Endothelial cell of umbilical vein (primary cell): ENCODE measurements at regions not wholly inside any gene's neighbourhood (a gene's known extent, or its start where the extent isn't known, plus 50 kb on each side); places are given as distances from the start of the nearest gene placed in this dataset.
A peak's percentile ranks its signal among the peaks of the same experiment; 100 is the strongest.
"Not testable (repeated sequence)": the region's sequence is repeated elsewhere in the genome, so short reads cannot be mapped to it uniquely, and the experiment has no call there.

Experiments used
- BruUV-seq: library from RNA; stranded (reverse); fragments of 400-500 nt; replicated peaks from 2 replicates; lab custom pipeline; 2021; lab: Mats Ljungman, UMichigan
- CTCF ChIA-PET: fragments of 300-600, 350-600 bp; sonication (Branson Sonifier 250); formaldehyde crosslinking; loops from one replicate; lab custom pipeline; 2021; ENCODE audit warnings: antibody characterized with exemption, inconsistent platforms; lab: Charles Lee
- POLR2A ChIA-PET: fragments of 300-600, 350-600 bp; sonication (Branson Sonifier 250); formaldehyde crosslinking; loops from one replicate; lab custom pipeline; 2021; ENCODE audit warnings: antibody characterized with exemption, inconsistent platforms; lab: Charles Lee
- DNase-seq: peaks from one replicate; pipeline ENCODE4 v3.0.0-alpha.2; 2011; ENCODE audit warnings: low read depth, low spot score
- FAIRE-seq: peaks from 2 replicates; lab custom pipeline; 2011; peaks lifted over from hg19 to GRCh38; lab: Jason Lieb, UNC
- H2AFZ ChIP-seq: 2 replicates; pipeline ENCODE4 v1.6.0; 2012; ENCODE audit warnings: low read depth, low read length, control low read depth, inconsistent platforms
- H3K27ac ChIP-seq: 2 replicates; pipeline ENCODE4 v1.5.1; 2011; ENCODE audit warnings: low read depth, mild to moderate bottlenecking, control low read depth, low read length, moderate library complexity; ENCODE audit not compliant: insufficient read depth
- H3K27me3 ChIP-seq, 2 experiments: 2 replicates each; pipeline versions ENCODE4 v1.6.0 to v1.6.1; 2011; ENCODE audit warnings: low read length in 2 of 2, mixed read lengths in 1 of 2; ENCODE audit not compliant: control insufficient read depth in 2 of 2, insufficient read depth in 2 of 2
- H3K36me3 ChIP-seq, 2 experiments: 2 replicates in 1 of 2; 3 replicates in 1 of 2; pipeline ENCODE4 v1.5.1; 2011; ENCODE audit warnings: low read length in 2 of 2, mild to moderate bottlenecking in 1 of 2, moderate library complexity in 1 of 2; ENCODE audit not compliant: control insufficient read depth in 2 of 2, insufficient read depth in 2 of 2; ENCODE audit errors: extremely low read depth in 1 of 2
- H3K4me1 ChIP-seq: 3 replicates; pipeline ENCODE4 v1.5.1; 2011; ENCODE audit warnings: mild to moderate bottlenecking, low read length; ENCODE audit not compliant: control insufficient read depth, insufficient read depth; ENCODE audit errors: extremely low read depth
- H3K4me2 ChIP-seq: 2 replicates; pipeline ENCODE4 v1.6.1; 2011; ENCODE audit warnings: low read length, control low read depth, mixed read lengths; ENCODE audit not compliant: insufficient read depth
- H3K4me3 ChIP-seq, 3 experiments: fragments of 200-600 bp in 1 of 3; sonication (generic), shearing (Covaris generic) in 1 of 3; replicated peaks in 1 of 3; 2 replicates each; pipeline ENCODE4 v1.5.1; 2011 to 2016; ENCODE audit warnings: control low read depth in 3 of 3, low read length in 3 of 3, mild to moderate bottlenecking in 2 of 3, inconsistent platforms in 1 of 3, low read depth in 1 of 3, moderate library complexity in 1 of 3; ENCODE audit not compliant: insufficient read depth in 1 of 3
- H3K79me2 ChIP-seq: 2 replicates; pipeline ENCODE4 v1.6.0; 2012; ENCODE audit warnings: low read length, inconsistent platforms; ENCODE audit not compliant: control insufficient read depth, insufficient read depth
- H3K9ac ChIP-seq: replicated peaks from 2 replicates; pipeline ENCODE3; 2011; ENCODE audit warnings: low read length, control low read depth; ENCODE audit not compliant: insufficient read depth; ENCODE audit errors: extremely low read depth
- H3K9me1 ChIP-seq: replicated peaks from 3 replicates; pipeline ENCODE4 v1.6.0; 2011; ENCODE audit warnings: mild to moderate bottlenecking, low read length; ENCODE audit not compliant: control insufficient read depth, insufficient read depth; ENCODE audit errors: extremely low read depth
- H3K9me3 ChIP-seq: replicated peaks from 2 replicates; pipeline ENCODE4 v1.5.1; 2012; ENCODE audit warnings: low read length, inconsistent platforms; ENCODE audit not compliant: control insufficient read depth, insufficient read depth
- H4K20me1 ChIP-seq: replicated peaks from 2 replicates; pipeline ENCODE3; 2011; ENCODE audit warnings: mild to moderate bottlenecking, low read length; ENCODE audit not compliant: control insufficient read depth, insufficient read depth; ENCODE audit errors: extremely low read depth
- EZH2 ChIP-seq: IDR thresholded peaks from 2 replicates; pipeline ENCODE4 v1.6.1; 2012; ENCODE audit warnings: borderline replicate concordance, low read depth, mild to moderate bottlenecking, moderate library complexity, low read length, inconsistent platforms; ENCODE audit not compliant: severe bottlenecking
- FOS ChIP-seq: IDR thresholded peaks from 2 replicates; pipeline ENCODE4 v1.6.1; 2011; ENCODE audit warnings: mild to moderate bottlenecking, low read length, moderate library complexity, borderline replicate concordance; ENCODE audit not compliant: insufficient read depth
- GATA2 ChIP-seq: IDR thresholded peaks from 2 replicates; pipeline ENCODE4 v1.7.0; 2011; ENCODE audit warnings: low read depth, mild to moderate bottlenecking, moderate library complexity, mixed read lengths, low read length; ENCODE audit not compliant: insufficient read length, insufficient read depth
- JUN ChIP-seq: IDR thresholded peaks from 2 replicates; pipeline ENCODE4 v1.6.1; 2011; ENCODE audit warnings: borderline replicate concordance, low read depth; ENCODE audit not compliant: insufficient read length, insufficient read depth
- MYC ChIP-seq: IDR thresholded peaks from one replicate; pipeline ENCODE4 v1.6.1; 2011; ENCODE audit warnings: mild to moderate bottlenecking, low read depth, low read length
- POLR2A ChIP-seq: IDR thresholded peaks from 2 replicates; pipeline ENCODE4 v1.6.1; 2012; ENCODE audit warnings: low read depth, mild to moderate bottlenecking, control low read depth, low read length
- POLR2AphosphoS5 ChIP-seq: IDR thresholded peaks from 2 replicates; pipeline ENCODE4 v1.6.1; 2012; ENCODE audit warnings: low read depth, mild to moderate bottlenecking, control low read depth, low read length, moderate library complexity; ENCODE audit not compliant: insufficient read depth
- dilution Hi-C: fragments of 300-500 bp; cut with MboI; formaldehyde crosslinking; loops from one replicate; pipeline ENCODE4 v1.15.0; 2019; ENCODE audit warnings: low sequenced_read_pairs; ENCODE audit not compliant: extremely low pct_ligation_motif_present
- intact Hi-C: fragments of 100-400 bp; cut with micrococcal nuclease; formaldehyde crosslinking; loops from one replicate; pipeline ENCODE4 v1.10.0; 2022
- TF ChIP-seq, protein P1 (sequence below), 2 donors: IDR thresholded peaks; 1 replicate in 1 of 2; 2 replicates in 1 of 2; pipeline ENCODE4 v1.5.1; 2011; ENCODE audit warnings: low read length in 2 of 2, mild to moderate bottlenecking in 2 of 2, moderate library complexity in 2 of 2, control low read depth in 1 of 2, inconsistent platforms in 1 of 2, low read depth in 1 of 2; ENCODE audit not compliant: insufficient read depth in 1 of 2; ENCODE audit errors: extremely low read depth in 1 of 2
- TF ChIP-seq, protein P2 (sequence below): IDR thresholded peaks from 2 replicates; pipeline ENCODE4 v1.6.1; 2011; ENCODE audit not compliant: insufficient read depth, insufficient read length

DNA sequence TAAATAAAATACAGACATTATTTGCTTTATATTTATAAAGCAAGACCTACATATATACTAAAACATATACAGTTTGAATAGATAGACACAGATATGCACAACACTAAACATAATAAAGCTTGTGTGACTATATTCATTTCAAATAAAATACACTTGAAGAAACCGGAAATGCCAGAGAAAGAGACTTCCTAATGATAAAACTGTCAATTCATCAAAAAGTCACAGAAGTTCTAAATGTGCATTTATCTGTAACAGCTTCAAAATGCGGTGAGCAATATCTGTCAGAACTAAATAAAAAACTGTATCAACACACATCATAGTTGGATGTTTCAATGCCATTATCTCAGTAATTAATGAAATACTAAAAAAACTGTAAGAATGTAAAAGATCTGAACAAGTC is 60.6 kb upstream of the CTSV start:
- H3K9me3 ChIP-seq, CTCF ChIA-PET, H2AFZ ChIP-seq, H3K79me2 ChIP-seq, H3K27me3 ChIP-seq, H3K9me1 ChIP-seq, H3K9ac ChIP-seq, H3K4me2 ChIP-seq, dilution Hi-C loops, H3K27ac ChIP-seq, H3K36me3 ChIP-seq, BruUV-seq, FAIRE-seq, H3K4me1 ChIP-seq, POLR2A ChIA-PET, H4K20me1 ChIP-seq, H3K4me3 ChIP-seq, intact Hi-C loops: not testable (repeated sequence)
- peak; percentile 3 for DNase-seq

DNA sequence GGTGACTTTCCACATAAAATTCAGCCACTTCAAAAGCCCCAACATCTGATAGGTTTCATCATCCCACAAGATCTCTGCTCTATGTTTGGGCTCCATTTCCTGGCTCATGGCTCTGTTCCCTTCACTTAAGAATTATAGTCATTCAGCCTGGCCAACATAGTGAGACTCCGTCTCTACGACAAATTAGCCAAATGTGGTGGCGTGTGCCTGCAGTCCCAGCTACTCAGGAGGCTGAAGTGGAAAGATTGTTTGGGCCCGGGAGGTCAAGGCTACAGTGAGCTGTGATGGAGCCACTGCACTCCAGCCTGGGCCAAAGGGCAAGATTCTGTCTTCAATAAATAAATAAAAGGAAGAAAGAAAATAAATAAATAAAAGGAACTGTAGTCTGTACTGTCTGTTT is 57.9 kb upstream of the CTSV start:
- no peak overlapping the region for H3K27ac ChIP-seq
- no TSS peak for BruUV-seq
- H3K36me3 ChIP-seq: no peaks in the 10 kb centered on the region
- ChIA-PET CTCF (no interaction called here), POLR2A (no interaction called here)
- no peaks in the 10 kb centered on the region for H3K9me3 ChIP-seq
- H3K27me3 ChIP-seq: no peaks in the 10 kb centered on the region
- H3K9ac ChIP-seq: no peak overlapping the region
- no peak overlapping the region for H3K4me2 ChIP-seq
- no peak for DNase-seq
- dilution Hi-C loops (no loop called here), intact Hi-C loops (no loop called here)
- H3K4me1 ChIP-seq: no peaks in the 10 kb centered on the region
- FAIRE-seq: no peak
- H2AFZ ChIP-seq: no peak overlapping the region
- H3K4me3 ChIP-seq: no peak overlapping the region
- no peaks in the 10 kb centered on the region for H3K79me2 ChIP-seq
- H4K20me1 ChIP-seq: no peaks in the 10 kb centered on the region
- TF ChIP-seq, protein P1, sequence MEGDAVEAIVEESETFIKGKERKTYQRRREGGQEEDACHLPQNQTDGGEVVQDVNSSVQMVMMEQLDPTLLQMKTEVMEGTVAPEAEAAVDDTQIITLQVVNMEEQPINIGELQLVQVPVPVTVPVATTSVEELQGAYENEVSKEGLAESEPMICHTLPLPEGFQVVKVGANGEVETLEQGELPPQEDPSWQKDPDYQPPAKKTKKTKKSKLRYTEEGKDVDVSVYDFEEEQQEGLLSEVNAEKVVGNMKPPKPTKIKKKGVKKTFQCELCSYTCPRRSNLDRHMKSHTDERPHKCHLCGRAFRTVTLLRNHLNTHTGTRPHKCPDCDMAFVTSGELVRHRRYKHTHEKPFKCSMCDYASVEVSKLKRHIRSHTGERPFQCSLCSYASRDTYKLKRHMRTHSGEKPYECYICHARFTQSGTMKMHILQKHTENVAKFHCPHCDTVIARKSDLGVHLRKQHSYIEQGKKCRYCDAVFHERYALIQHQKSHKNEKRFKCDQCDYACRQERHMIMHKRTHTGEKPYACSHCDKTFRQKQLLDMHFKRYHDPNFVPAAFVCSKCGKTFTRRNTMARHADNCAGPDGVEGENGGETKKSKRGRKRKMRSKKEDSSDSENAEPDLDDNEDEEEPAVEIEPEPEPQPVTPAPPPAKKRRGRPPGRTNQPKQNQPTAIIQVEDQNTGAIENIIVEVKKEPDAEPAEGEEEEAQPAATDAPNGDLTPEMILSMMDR (IDR thresholded peaks at IDR 0.05; ENCODE audit: extremely low read depth in 1 of 2, insufficient read depth in 1 of 2, low read depth in 1 of 2, low read length in 2 of 2): no peak
- no peak for TF ChIP-seq EZH2
- TF ChIP-seq JUN: no peak
- no peak for TF ChIP-seq GATA2
- TF ChIP-seq MYC: no peak
- TF ChIP-seq POLR2A: no peak
- no peak for TF ChIP-seq POLR2AphosphoS5
- TF ChIP-seq, protein P2, sequence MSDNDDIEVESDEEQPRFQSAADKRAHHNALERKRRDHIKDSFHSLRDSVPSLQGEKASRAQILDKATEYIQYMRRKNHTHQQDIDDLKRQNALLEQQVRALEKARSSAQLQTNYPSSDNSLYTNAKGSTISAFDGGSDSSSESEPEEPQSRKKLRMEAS: no peak
- TF ChIP-seq FOS: no peak
- no peaks in the 10 kb centered on the region for H3K9me1 ChIP-seq

DNA sequence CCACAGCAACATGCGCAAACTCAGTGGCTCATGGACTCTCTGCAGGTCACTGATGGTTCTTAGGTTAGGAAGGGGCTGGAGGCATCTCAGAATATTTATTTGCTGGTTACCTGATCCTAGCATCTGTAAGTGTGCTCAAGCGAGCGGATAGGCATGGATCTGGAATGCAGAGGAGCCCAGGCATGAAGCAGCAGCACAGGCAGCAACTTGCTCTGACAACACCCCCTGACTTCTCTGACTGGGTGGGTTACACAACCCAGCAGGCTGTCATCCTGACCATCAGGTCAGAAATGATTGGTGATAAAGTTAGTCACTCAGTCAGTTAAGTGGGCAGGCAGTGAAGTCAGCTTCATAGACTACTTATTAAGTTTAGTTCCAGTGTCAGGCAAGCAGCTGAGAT is 50.4 kb upstream of the CTSV start:
- intact Hi-C loops, H3K79me2 ChIP-seq, H3K27ac ChIP-seq, FAIRE-seq, H3K4me1 ChIP-seq, H3K4me2 ChIP-seq, H3K9ac ChIP-seq, H3K9me3 ChIP-seq, H3K27me3 ChIP-seq, H4K20me1 ChIP-seq, H3K36me3 ChIP-seq, BruUV-seq, CTCF ChIA-PET, H3K4me3 ChIP-seq, H3K9me1 ChIP-seq, H2AFZ ChIP-seq, DNase-seq, POLR2A ChIA-PET, dilution Hi-C loops: not testable (repeated sequence)
